HCT116 (cell line): ENCODE measurements at regions not wholly inside any gene's neighbourhood (a gene's known extent, or its start where the extent isn't known, plus 50 kb on each side); places are given as distances from the start of the nearest gene placed in this dataset.

ENCODE experiments used
- ATAC-seq: fragments of 200-7000 bp; cut with Tn5 transposase; 2 replicates; pipeline ENCODE4 v1.9.1; 2020; ENCODE audit warnings: mild to moderate bottlenecking, moderate library complexity
- BruUV-seq: library from RNA; stranded (reverse); fragments of 400-500 nt; replicated peaks from 2 replicates; lab custom pipeline; 2021; lab: Mats Ljungman, UMichigan
- CTCF ChIA-PET: fragments of 300-600 bp; sonication (Branson Sonifier 250); formaldehyde crosslinking; loops from one replicate; lab custom pipeline; 2021; ENCODE audit warnings: antibody characterized with exemption; lab: Charles Lee
- POLR2A ChIA-PET: fragments of 300-600, 350-600 bp; sonication (Branson Sonifier 250); formaldehyde crosslinking; loops from one replicate; lab custom pipeline; 2021; ENCODE audit warnings: antibody characterized with exemption; lab: Charles Lee
- RAD21 ChIA-PET, 2 experiments: fragments of 300-600 bp; sonication (Branson Sonifier 250); formaldehyde crosslinking; loops; one replicate each; lab custom pipeline; 2023; ENCODE audit warnings: low total read pairs in 2 of 2; ENCODE audit not compliant: uncharacterized antibody in 2 of 2, unreplicated experiment in 2 of 2, low non-redundant PET in 1 of 2; lab: Charles Lee
- DNase-seq: peaks from one replicate; pipeline ENCODE4 v3.0.0-alpha.2; 2010; ENCODE audit warnings: low read depth, low spot score
- H2AFZ ChIP-seq: fragments of 200-600 bp; shearing (Covaris generic), sonication (generic); 2 replicates; pipeline ENCODE4 v1.6.1; 2017; ENCODE audit warnings: low read depth, mixed run types, mixed read lengths, antibody characterized with exemption, low read length; ENCODE audit not compliant: poor library complexity, severe bottlenecking
- H3K27ac ChIP-seq: 2 replicates; pipeline ENCODE4 v1.5.1; 2012; ENCODE audit warnings: low read depth, low read length
- H3K27me3 ChIP-seq: fragments of 200-600 bp; sonication (generic); 2 replicates; pipeline ENCODE4 v1.6.1; 2016; ENCODE audit warnings: mixed run types, low read length, mixed read lengths; ENCODE audit not compliant: insufficient read depth
- H3K36me3 ChIP-seq, 2 experiments: fragments of 200-500 bp in 1 of 2; fragments of 200-600 bp in 1 of 2; sonication (Bioruptor generic) in 1 of 2; sonication (generic) in 1 of 2; 2 replicates each; pipeline versions ENCODE4 v1.5.1 to v1.6.1; 2014 to 2016; ENCODE audit warnings: low read length in 2 of 2, inconsistent platforms in 1 of 2, mixed read lengths in 1 of 2, mixed run types in 1 of 2; ENCODE audit not compliant: insufficient read depth in 2 of 2, control insufficient read depth in 1 of 2
- H3K4me1 ChIP-seq, 2 experiments: fragments of 200-600 bp in 1 of 2; sonication (generic) in 1 of 2; 2 replicates each; pipeline versions ENCODE4 v1.5.1 to v1.6.1; 2012 to 2017; ENCODE audit warnings: low read length in 2 of 2, inconsistent platforms in 1 of 2, mild to moderate bottlenecking in 1 of 2, mixed read lengths in 1 of 2, mixed run types in 1 of 2, moderate library complexity in 1 of 2; ENCODE audit not compliant: insufficient read depth in 2 of 2, control insufficient read depth in 1 of 2
- H3K4me2 ChIP-seq: fragments of 200-600 bp; sonication (generic); 2 replicates; pipeline ENCODE4 v1.6.1; 2017; ENCODE audit warnings: mixed run types, low read length, mixed read lengths
- H3K4me3 ChIP-seq, 2 experiments: fragments of 200-600 bp in 1 of 2; sonication (generic) in 1 of 2; replicated peaks in 1 of 2; 2 replicates each; pipeline ENCODE4 v1.5.1; 2011 to 2016; ENCODE audit warnings: low read length in 2 of 2, control low read depth in 1 of 2, low read depth in 1 of 2, mild to moderate bottlenecking in 1 of 2, mixed read lengths in 1 of 2, mixed run types in 1 of 2
- H3K79me2 ChIP-seq: fragments of 200-600 bp; sonication (generic); 2 replicates; pipeline ENCODE4 v1.6.1; 2017; ENCODE audit warnings: mild to moderate bottlenecking, mixed run types, low read length, moderate library complexity, mixed read lengths; ENCODE audit not compliant: insufficient read depth
- H3K9ac ChIP-seq: fragments of 200-600 bp; sonication (generic); 2 replicates; pipeline ENCODE4 v1.6.1; 2016; ENCODE audit warnings: low read length, mixed read lengths
- H3K9me2 ChIP-seq: fragments of 200-600 bp; sonication (generic), shearing (Covaris generic); 2 replicates; pipeline ENCODE4 v1.6.1; 2017; ENCODE audit warnings: mixed run types, mild to moderate bottlenecking, moderate library complexity; ENCODE audit not compliant: insufficient read depth
- H3K9me3 ChIP-seq, 2 experiments: fragments of 200-500 bp in 1 of 2; fragments of 200-600 bp in 1 of 2; sonication (Bioruptor generic) in 1 of 2; sonication (generic) in 1 of 2; 2 replicates each; pipeline ENCODE4 v1.6.1; 2014 to 2017; ENCODE audit warnings: low read length in 2 of 2, mixed read lengths in 2 of 2, inconsistent platforms in 1 of 2, low read depth in 1 of 2, mild to moderate bottlenecking in 1 of 2, mixed run types in 1 of 2, moderate library complexity in 1 of 2; ENCODE audit not compliant: control insufficient read depth in 1 of 2, insufficient read depth in 1 of 2
- H4K20me1 ChIP-seq: fragments of 200-600 bp; sonication (generic), shearing (Covaris generic); 2 replicates; pipeline ENCODE4 v1.6.1; 2017; ENCODE audit warnings: mixed run types, mild to moderate bottlenecking, moderate library complexity; ENCODE audit not compliant: insufficient read depth
- CBX3 ChIP-seq: IDR thresholded peaks from 2 replicates; pipeline ENCODE4 v1.6.1; 2012; ENCODE audit warnings: low read depth
- EGR1 ChIP-seq: IDR thresholded peaks from 2 replicates; pipeline ENCODE4 v1.6.1; 2012; ENCODE audit warnings: low read depth
- EZH2 ChIP-seq: fragments of 200-600 bp; sonication (generic); IDR thresholded peaks from 2 replicates; pipeline ENCODE4 v1.6.1; 2017; ENCODE audit warnings: antibody characterized with exemption, mixed run types
- EZH2phosphoT487 ChIP-seq: fragments of 200-600 bp; IDR thresholded peaks from 2 replicates; pipeline ENCODE4 v1.6.1; 2018; ENCODE audit warnings: antibody characterized with exemption, borderline replicate concordance
- FOSL1 ChIP-seq: IDR thresholded peaks from 2 replicates; pipeline ENCODE4 v1.6.1; 2012; ENCODE audit warnings: low read depth
- JUND ChIP-seq: IDR thresholded peaks from 2 replicates; pipeline ENCODE4 v1.6.1; 2012
- RAD21 ChIP-seq: IDR thresholded peaks from 2 replicates; pipeline ENCODE4 v1.6.1; 2012; ENCODE audit warnings: low read depth, mild to moderate bottlenecking
- SRF ChIP-seq: IDR thresholded peaks from 2 replicates; pipeline ENCODE4 v1.6.1; 2012; ENCODE audit warnings: low read depth
- ZFX ChIP-seq: fragments of 450-650 bp; IDR thresholded peaks from 2 replicates; pipeline ENCODE4 v1.6.1; 2017
- ZNF274 ChIP-seq: fragments of 200-500 bp; sonication (Bioruptor generic); IDR thresholded peaks from 2 replicates; pipeline ENCODE4 v1.6.1; 2014; ENCODE audit warnings: mild to moderate bottlenecking, low read depth, low read length, inconsistent platforms
- intact Hi-C: fragments of 100-400 bp; cut with micrococcal nuclease; formaldehyde crosslinking; loops from 2 replicates; pipeline ENCODE4 v1.10.0; 2022
- TF ChIP-seq, protein P1 (sequence below), 3 experiments: fragments of 200-600 bp in 1 of 3; sonication (generic) in 1 of 3; IDR thresholded peaks in 2 of 3; conservative IDR thresholded peaks in 1 of 3; 2 replicates each; pipeline ENCODE4 v1.5.1; 2012 to 2017; ENCODE audit warnings: low read depth in 2 of 3, low read length in 2 of 3, antibody characterized with exemption in 1 of 3, borderline replicate concordance in 1 of 3, control low read depth in 1 of 3, mild to moderate bottlenecking in 1 of 3, mixed read lengths in 1 of 3, mixed run types in 1 of 3, moderate library complexity in 1 of 3; ENCODE audit not compliant: insufficient read depth in 1 of 3
- TF ChIP-seq, protein P2 (sequence below): IDR thresholded peaks from 2 replicates; pipeline ENCODE4 v1.6.1; 2012
- TF ChIP-seq, protein P3 (sequence below): IDR thresholded peaks from 2 replicates; pipeline ENCODE4 v1.6.1; 2012
- TF ChIP-seq, protein P4 (sequence below): IDR thresholded peaks from 2 replicates; pipeline ENCODE4 v1.6.1; 2012; ENCODE audit warnings: low read depth

DNA sequence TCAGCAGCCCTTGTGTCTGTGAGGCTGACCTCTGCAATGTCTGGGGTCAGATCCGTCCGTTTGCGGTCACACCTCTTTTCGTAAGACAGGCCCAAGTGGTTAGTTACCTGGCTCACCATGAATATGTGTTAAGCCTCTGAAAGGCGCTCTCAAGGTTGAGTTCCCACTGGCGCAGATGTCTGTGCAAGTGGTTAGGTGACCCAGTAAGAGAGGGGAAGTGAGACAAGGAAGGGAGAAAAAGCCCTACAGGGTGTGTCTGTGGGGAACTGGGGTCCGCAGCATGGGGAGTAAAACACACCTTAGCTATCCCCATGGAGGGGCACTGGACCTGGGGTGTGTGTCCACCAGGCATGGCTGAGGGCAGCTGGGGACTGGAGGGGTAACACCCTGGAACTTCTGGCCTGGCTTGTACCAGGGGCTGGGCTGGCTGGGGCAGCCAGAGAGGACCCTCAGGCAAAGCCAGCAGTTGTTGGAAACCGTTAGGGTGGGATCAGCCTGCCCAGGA lies 391.6 kb upstream of the PROK2 start:
- Histone ChIP-seq H3K27me3 (peaks cover 8% of the 10 kb centered on the region), H3K79me2 (no peaks in the 10 kb centered on the region), H2AFZ (no peak overlapping the region), H3K4me1 (no peaks in the 10 kb centered on the region), H3K4me2 (no peak overlapping the region), H3K27ac (no peak overlapping the region), H3K9me3 (no peaks in the 10 kb centered on the region), H3K4me3 (no peak overlapping the region), H3K9me2 (no peaks in the 10 kb centered on the region), H3K9ac (no peak overlapping the region), H3K36me3 (no peaks in the 10 kb centered on the region), H4K20me1 (no peaks in the 10 kb centered on the region)
- TF ChIP-seq, protein P1, sequence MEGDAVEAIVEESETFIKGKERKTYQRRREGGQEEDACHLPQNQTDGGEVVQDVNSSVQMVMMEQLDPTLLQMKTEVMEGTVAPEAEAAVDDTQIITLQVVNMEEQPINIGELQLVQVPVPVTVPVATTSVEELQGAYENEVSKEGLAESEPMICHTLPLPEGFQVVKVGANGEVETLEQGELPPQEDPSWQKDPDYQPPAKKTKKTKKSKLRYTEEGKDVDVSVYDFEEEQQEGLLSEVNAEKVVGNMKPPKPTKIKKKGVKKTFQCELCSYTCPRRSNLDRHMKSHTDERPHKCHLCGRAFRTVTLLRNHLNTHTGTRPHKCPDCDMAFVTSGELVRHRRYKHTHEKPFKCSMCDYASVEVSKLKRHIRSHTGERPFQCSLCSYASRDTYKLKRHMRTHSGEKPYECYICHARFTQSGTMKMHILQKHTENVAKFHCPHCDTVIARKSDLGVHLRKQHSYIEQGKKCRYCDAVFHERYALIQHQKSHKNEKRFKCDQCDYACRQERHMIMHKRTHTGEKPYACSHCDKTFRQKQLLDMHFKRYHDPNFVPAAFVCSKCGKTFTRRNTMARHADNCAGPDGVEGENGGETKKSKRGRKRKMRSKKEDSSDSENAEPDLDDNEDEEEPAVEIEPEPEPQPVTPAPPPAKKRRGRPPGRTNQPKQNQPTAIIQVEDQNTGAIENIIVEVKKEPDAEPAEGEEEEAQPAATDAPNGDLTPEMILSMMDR (IDR thresholded peaks at IDR 0.05 in 2 of 3, conservative IDR thresholded peaks at IDR 0.05 in 1 of 3; ENCODE audit: borderline replicate concordance in 1 of 3, insufficient read depth in 1 of 3, low read depth in 2 of 3, low read length in 2 of 3) = no peak
- TF ChIP-seq, protein P2, sequence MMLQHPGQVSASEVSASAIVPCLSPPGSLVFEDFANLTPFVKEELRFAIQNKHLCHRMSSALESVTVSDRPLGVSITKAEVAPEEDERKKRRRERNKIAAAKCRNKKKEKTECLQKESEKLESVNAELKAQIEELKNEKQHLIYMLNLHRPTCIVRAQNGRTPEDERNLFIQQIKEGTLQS = no peak
- TF ChIP-seq EGR1 = no peak
- TF ChIP-seq ZNF274 = no peak
- no peak for TF ChIP-seq FOSL1
- TF ChIP-seq EZH2 = no peak
- TF ChIP-seq CBX3 = no peak
- no peak for TF ChIP-seq RAD21
- TF ChIP-seq, protein P3, sequence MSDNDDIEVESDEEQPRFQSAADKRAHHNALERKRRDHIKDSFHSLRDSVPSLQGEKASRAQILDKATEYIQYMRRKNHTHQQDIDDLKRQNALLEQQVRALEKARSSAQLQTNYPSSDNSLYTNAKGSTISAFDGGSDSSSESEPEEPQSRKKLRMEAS = no peak
- TF ChIP-seq ZFX = no peak
- TF ChIP-seq, protein P4, sequence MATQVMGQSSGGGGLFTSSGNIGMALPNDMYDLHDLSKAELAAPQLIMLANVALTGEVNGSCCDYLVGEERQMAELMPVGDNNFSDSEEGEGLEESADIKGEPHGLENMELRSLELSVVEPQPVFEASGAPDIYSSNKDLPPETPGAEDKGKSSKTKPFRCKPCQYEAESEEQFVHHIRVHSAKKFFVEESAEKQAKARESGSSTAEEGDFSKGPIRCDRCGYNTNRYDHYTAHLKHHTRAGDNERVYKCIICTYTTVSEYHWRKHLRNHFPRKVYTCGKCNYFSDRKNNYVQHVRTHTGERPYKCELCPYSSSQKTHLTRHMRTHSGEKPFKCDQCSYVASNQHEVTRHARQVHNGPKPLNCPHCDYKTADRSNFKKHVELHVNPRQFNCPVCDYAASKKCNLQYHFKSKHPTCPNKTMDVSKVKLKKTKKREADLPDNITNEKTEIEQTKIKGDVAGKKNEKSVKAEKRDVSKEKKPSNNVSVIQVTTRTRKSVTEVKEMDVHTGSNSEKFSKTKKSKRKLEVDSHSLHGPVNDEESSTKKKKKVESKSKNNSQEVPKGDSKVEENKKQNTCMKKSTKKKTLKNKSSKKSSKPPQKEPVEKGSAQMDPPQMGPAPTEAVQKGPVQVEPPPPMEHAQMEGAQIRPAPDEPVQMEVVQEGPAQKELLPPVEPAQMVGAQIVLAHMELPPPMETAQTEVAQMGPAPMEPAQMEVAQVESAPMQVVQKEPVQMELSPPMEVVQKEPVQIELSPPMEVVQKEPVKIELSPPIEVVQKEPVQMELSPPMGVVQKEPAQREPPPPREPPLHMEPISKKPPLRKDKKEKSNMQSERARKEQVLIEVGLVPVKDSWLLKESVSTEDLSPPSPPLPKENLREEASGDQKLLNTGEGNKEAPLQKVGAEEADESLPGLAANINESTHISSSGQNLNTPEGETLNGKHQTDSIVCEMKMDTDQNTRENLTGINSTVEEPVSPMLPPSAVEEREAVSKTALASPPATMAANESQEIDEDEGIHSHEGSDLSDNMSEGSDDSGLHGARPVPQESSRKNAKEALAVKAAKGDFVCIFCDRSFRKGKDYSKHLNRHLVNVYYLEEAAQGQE = no peak
- no peak for TF ChIP-seq JUND
- TF ChIP-seq EZH2phosphoT487 = no peak
- no peak for TF ChIP-seq SRF
- CTCF ChIA-PET = no interaction called here
- no peak for ATAC-seq
- DNase-seq = no peak
- intact Hi-C loops = no loop called here
- POLR2A ChIA-PET = no interaction called here
- RAD21 ChIA-PET = no interaction called here
- BruUV-seq = no TSS peak
